GM18861 (cell line): ENCODE measurements at regions not wholly inside any gene's neighbourhood (a gene's known extent, or its start where the extent isn't known, plus 50 kb on each side); places are given as distances from the start of the nearest gene placed in this dataset.

Experiments used
- ATAC-seq: cut with Tn5 transposase; IDR thresholded peaks from one replicate; pipeline ENCODE4 v1.9.1; 2021; ENCODE audit not compliant: unreplicated experiment

- ATAC-seq: no peak
These were observed 83.2 kb upstream of the PBX1 start for GRCh38 chr1:164475834-164476233.

- no peak for ATAC-seq
These were observed 81.6 kb upstream of the PBX1 start for GRCh38 chr1:164477343-164477742.

- ATAC-seq: no peak
These were observed 79.7 kb upstream of the PBX1 start for GRCh38 chr1:164479242-164479641.

GRCh38 chr1:164480285-164480907 lies 78.6 kb upstream of the PBX1 start:
- ATAC-seq: no peak

- no peak for ATAC-seq
These were observed 63.1 kb upstream of the PBX1 start for GRCh38 chr1:164495905-164496304.

GRCh38 chr1:164498792-164499191 lies 60.2 kb upstream of the PBX1 start:
- no peak for ATAC-seq

- no peak for ATAC-seq
These were observed 54.2 kb upstream of the PBX1 start for GRCh38 chr1:164504749-164505148.
